Medulla oblongata (tissue), 1 donor: ENCODE measurements at regions not wholly inside any gene's neighbourhood (a gene's known extent, or its start where the extent isn't known, plus 50 kb on each side); places are given as distances from the start of the nearest gene placed in this dataset.

Experiments used
- DNase-seq: peaks from one replicate; pipeline ENCODE4 v3.0.0-alpha.2; 2015; ENCODE audit errors: extremely low spot score

DNA sequence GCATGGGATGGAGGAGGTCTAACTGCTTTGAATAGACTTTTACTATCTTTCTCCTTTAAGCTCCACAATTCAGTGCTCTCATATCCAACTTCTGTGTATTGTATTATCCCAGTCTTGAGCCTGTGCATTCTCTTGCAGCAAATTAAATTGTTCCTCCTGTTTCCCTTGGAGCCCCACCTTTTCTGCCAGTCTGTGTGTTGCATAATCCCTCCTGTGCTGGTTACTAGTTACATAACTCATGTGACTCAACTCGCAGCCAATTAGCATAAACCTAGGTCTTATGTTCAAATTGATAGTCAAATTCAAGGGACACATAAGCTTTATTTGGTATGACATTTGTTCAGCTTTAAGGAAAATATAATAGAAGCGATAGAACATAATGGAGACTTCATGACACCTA is 1863.5 kb downstream of the MRPL39 start:
- no peak for DNase-seq

DNA sequence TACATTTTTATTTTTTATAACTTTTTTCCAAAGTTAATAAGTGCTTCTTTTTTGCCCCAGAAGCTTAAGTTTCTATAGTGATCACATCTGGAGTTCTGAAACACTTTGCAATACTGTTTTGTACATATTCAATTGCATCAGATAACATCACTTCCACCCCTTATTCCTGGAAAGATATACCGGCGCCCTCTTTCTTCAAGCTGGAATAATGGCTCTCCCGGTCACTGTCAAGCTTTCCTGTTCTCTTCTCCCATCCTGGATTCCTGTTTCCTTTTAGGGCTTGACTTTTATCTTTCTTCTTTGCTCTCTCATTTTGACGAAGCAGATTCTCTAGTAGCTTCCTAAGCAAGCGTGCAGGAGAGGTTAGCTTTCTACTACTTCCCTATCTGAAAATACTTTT is 1866.8 kb downstream of the MRPL39 start:
- DNase-seq: no peak

DNA sequence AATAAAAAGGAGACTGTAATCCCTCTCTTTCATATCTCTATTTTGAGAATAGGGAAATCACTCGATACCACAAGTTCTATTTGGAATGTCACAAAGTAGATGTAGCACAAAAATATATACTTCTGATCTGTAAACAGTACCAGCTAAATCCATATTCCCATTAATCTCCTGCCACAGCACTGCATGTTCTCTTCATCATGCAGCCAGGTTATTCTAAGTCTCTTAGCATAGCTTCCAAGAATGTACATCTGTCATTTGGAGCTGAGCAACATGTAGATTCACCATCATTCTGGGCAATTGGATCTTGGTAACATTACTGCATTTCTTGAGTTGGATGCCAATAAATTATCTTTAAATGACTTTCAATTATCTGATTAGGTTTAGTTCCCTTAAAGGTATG is 1874.5 kb downstream of the MRPL39 start:
- DNase-seq: no peak

DNA sequence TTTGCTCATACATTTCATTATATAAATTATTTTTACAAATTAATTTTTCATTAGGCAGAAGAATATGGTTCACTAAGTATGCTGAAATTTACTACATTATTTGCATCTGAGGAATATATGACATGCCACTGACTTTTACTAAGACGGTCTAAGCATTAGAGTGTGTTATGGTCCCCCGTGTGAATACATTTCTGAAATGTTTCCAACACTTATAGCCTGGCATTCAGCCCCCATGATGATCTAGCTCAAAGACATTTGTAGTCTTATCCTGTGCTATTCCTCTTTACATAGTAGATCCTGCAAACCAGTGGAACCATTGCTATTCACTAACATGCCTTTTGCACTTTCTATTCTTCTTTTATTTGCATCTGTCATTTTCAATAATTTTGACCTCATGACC is 1878.0 kb downstream of the MRPL39 start:
- DNase-seq: no peak

DNA sequence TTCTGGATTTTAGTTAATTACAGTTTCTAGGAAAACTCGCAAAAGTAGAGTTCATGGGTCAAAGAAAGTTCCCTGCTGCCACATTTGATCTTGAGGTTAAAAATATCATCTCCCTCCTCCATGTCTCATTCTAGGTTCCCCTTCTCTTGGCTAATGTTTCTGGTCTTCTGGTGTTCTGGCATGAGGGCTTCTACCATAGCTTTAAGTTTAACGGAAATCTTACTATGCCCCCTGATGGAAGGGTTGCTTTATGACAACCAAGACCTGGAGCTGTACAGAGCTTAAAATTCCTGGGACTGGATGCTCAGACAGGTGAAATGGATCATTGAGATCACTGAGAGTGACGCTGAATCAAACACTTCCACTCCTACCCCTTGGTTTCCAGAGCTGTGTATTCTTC is 1881.7 kb downstream of the MRPL39 start:
- DNase-seq: no peak

DNA sequence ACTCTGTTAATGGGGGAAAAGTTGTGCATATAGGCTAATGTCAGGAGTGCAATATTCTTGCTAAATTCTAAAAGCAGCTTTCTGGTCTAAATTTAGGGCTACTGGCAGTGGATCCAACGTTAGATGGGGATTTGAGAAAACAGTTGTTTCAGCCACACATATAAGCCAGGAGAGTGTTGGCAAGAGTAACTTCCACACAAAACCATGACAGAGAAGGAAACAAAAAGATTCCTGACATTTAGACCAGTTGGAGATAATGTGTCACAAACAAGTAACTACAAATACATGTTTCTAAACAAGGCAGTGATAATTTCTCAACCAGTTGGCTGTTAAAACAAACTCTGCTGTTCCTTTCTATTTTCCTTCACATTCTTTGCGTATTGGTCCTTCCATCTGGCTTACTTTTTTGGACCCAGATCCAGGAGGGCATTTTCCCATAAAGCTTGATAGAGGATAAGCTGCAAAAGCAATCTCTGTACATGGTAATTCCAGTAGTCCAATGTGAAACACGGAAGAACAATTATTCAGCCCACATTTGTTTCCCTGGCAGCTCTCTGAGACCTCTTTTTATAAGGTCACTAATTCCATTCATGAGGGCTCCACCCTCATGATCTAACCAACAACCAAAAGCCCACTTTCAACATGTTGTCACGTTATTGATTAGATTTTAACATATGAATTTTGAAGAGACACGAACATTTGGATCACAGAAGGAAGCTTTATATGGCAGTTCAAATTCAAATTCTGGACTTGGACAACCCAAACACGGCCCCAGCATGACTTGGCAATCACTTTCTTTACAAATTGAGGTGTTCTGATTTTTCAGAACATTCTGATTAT is 1888.6 kb downstream of the MRPL39 start:
- no peak for DNase-seq

DNA sequence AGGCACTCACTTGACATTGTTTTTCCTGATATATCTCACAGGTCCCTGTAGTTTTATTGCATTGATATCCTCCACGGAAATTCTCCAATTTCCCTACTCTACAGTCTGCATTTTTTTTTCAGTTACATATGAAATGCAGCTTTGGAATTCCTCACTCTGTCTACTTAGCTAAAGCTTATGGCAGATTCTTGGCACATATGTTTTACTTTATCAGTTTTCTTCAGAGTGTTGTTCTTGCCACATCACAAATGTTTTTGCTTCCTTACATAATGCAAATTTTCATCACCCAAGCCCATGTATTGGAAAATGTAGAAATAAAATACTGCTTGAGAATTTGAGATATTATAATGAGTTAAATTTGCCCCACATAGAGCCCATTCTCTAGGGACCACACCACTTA is 1895.1 kb downstream of the MRPL39 start:
- DNase-seq: no peak

DNA sequence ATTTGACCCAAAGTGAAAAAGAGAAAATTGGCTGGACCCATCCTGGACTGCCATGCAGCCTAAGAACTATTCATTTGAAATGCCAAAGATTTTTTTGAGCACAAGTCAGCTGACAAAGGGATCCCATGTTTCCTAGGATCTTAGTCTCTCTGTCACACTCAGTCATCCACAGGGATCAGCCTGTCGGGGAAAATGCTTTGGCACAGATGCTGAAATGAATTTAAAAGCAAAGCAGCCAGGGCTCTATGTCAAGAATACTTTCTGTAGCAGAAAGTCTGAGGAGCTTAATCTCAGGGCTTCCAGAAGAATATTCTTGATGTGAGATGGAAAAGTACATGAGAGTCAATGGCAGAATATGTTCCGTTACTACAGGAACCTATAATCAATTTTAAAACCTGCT is 1900.8 kb downstream of the MRPL39 start:
- DNase-seq: no peak

DNA sequence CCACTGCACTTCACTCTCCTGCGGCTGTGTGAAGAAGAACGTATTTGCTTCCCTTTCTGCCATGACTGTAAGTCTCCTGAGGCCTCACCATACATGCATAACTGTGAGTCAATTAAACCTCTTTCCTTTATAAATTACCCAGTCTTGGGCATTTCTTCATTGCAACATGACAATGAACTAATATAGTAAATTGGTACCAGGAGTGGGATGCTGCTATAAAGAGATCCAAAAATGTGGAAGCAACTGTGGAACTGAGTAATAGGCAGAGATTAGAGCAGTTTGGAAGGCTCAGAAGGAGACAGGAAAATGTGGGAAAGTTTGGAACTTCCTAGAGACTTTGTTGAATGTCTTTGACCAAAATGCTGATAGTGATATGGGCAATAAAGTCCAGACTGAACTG is 1907.9 kb downstream of the MRPL39 start:
- DNase-seq: no peak

DNA sequence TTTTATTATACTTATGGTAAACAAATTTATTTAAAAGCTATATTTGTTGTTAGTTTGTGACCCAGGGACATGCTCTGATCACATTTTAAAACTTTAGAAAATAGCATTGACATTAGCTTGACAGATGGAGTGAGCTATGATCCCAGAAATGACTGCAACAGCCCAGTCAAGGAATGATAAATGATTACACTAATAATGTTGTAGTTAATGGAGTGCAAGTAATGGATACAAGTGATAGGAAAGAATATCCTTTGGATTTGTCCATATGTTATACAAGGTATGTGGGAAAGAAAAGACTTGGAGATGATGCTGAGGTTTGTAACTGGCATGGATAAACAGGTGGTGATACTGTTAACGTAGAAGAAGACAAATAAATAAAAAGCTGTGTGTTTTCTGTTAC is 1908.7 kb downstream of the MRPL39 start:
- DNase-seq: no peak

DNA sequence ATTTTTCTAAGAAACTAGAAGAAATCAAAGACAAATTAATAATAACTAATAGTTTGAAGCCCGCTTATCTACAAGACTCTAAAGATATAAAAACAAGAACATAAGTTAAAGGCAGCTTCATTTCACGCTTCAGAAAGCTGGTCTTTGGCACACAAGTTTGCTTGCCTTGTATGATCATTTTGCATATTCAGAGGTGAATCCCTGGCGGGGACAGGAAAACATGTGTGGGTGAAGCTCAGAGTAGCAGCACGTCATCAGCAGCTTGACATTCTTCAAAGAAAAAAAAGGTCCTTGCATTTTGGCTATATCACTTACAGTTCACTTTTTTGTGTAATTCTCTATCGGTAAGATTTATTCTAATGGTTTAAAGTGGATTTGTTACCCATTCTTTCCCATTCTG is 1911.8 kb downstream of the MRPL39 start:
- no peak for DNase-seq

DNA sequence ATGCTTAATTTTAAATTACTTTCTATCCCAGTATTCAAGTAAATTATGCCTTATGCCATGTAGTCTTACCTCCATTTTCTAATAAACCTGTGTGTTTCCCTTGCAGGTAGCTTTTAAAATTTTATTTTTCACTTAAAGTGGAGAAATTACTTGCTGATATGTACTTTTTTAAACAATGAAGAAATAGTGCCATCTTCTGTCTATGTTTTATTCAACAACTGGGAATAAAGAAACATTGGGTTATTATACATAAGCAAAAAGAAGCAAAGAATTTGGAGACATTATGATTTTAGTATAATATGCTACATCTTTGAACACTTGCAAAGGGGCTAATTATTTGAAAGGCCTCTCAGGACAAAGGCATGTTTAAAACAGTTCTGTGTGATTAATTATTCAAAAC is 1912.9 kb downstream of the MRPL39 start:
- no peak for DNase-seq

DNA sequence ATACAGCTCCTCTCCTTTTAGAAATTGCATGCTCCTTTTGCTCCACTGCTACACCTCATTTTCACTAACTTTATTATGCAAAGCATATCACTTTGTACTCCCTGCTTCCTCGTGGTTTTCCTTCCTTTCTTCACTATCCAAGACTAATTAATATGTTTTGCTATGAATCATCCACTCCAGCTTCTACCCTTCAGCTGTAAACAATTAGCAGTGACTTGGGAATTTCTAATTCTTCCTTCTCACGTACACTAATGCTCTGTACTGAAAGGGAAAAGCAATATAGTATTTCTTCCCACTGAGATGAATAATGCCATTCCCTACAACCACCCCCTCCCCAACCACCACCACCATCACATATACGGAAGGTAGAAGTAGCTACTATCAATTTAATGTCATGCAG is 1917.0 kb downstream of the MRPL39 start:
- DNase-seq: no peak

DNA sequence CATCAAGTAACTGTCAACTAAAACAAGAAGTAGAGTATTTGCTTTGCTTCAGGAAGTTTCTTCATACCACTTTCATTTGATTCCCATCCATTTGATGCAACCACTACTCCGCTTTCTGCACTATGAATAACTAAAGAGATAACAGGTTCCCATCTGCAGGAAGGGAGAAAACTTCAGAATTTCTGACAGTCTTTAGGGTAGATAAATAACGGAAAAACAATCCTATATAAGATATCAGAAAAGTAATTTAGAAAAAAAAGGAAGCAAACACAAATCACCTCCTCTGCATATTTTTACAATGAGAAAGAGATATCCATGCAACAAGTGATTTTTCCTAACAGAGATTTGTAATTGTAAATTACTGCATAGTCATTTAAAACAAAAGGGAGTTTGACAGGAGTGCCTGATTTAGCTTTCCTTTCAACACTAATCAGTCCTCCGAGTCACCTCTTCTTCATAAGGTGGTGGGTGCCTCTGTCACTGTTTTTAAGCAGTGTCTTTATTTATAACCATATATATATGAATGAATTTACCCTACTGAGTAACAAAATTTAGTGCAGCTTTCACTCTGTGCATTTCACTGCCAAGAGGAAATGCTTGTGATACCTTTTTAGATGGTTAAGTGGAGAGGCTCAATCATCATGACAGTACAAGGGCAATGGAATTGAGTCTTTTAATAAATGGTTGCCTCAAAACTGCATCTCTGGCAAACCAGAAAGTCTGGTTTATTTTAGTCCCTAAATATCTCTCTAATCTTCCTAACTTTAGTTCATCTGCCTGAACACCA is 1920.4 kb downstream of the MRPL39 start:
- DNase-seq: no peak

DNA sequence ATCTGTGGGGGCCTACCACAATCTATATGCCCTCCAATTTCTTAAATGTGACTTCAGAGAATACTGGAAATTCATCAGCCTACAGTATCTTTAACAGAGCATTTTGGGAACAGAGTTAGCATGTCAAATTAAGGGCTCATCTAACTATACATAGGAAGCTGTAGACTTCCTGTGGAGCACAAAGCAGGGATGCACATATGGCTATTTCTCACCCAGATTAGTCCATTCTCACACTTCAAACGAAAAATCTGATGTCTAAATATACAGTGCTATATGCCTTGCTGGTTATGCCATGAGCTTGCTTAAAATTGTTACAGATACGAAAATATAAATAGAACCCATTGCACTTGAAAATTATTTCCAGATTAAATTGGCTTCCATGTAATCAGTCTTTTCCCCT is 1922.8 kb downstream of the MRPL39 start:
- no peak for DNase-seq

DNA sequence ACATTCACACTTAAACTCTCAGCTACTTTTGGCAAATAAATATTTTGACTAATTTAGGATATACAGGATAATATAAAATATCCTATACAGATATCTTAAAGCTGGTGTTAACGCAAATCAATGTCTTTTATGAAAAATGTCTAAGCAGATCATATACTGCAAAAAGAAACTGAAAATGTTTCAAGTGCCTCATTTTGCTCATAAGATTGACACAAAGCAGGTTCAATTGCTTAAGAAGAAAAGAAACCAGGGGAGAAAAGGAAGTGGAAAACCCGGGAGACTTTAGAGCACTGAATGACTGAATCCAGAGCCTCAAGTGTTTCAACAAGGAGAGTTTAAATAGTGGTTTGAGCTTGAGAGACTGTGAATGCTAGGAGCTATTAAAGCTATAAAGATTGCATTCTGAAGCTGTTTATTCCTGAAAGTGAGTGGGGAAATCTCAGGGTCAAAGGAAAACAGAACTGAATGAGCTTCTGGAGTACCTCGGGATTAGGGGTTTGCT is 1943.0 kb downstream of the MRPL39 start:
- no peak for DNase-seq

DNA sequence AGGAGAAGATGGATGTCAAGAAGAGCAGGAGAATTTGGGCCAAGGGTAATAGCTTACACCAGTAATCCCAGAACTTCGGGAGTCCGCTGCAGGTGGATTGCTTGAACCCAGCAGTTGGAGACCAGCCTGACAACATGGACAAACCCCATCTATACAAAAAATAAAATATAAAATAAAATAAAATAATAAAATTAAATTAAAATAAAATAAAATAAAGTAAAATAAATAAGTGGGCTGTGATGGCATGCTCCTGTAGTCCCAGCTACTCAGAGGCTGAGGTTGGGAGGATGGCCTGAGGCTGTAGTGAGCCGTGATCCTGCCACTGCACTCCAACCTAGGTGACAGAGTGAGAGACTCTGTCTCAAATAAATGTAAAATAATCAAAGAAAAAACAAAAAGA is 1946.7 kb downstream of the MRPL39 start:
- DNase-seq: no peak

DNA sequence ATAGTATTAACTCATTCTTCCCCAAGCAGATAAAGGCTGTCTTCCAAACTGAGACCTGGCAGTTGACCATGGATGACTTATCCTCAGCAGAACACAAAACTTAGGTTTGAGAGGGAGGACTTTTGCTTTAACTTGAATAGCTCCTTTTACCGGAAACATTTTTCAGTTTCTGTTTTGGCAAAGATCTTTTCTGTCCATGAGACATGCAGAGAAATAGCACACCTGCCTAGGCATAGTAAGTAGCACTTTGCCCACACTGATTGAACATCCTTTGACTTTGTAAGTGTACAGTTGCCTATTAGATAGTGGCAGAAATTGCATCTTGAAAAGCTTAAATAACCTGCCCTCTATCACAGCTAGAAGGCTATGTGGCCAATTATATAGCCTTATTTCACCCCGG is 1962.5 kb downstream of the MRPL39 start:
- DNase-seq: no peak

DNA sequence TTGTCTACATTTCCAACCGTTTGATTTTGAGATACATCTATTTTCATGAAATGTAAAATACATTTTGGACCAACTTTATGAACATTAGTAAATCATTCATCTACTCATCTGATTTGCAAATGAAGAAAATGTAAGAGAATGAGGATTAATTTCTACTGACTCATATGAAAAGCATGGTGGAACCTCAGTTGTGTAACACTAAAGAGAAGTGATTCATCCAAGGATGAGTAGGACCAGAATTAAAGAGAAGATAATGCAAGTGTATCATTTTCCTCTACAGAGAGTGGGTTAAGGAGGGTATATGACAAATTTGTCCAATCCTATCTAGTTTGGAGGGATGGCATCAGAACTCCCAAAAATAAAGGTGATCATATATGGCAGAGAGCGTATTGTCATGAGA is 1967.6 kb downstream of the MRPL39 start:
- no peak for DNase-seq

DNA sequence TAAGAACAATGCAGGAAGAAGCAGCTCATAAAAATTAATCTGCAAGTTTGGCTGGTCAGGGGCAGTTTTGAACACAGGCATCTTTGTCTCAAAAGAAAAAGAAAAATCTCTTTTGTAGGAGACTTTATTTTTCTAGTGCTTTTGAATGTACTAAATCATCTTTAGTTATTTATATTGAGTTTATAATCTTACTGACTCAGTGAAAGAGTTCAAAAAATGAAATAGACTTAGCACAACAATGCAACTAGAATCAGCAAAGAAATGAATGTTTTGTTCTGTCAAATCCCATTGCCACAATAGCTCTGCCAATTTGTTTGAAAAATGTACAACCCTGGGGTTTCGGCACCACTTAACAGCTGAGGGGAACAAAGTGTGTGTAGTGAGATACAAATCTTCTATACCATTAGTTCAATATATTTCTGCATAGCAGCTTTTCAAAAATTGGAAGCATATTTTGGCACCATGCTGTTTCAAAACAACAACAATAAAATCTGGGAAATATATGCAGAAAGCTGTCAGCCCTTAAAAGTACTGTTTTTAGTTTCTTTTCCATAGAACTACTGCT is 1969.1 kb downstream of the MRPL39 start:
- DNase-seq: no peak

DNA sequence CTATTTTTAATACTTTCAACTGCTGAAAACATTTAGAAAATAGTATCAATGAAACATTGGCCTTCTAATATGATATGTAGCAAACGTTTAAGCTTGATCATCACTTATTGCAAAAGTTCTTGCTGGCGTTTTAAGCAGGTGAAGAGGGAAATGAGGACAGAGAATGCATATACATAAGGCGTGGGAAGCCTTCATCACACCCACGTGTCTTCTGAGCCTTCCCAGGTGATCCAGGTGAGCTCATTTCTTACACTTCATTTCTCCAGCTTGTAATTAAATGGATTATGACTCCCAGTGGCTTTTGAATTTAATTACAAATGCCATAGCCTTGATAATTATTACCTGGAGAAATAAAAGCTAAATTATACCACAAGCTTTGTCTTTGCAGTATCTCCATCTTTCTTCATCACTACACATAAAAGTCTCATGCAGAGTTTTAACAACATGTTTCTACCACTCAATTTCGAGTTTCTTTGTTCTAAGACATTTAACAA is 1973.8 kb downstream of the MRPL39 start:
- no peak for DNase-seq

DNA sequence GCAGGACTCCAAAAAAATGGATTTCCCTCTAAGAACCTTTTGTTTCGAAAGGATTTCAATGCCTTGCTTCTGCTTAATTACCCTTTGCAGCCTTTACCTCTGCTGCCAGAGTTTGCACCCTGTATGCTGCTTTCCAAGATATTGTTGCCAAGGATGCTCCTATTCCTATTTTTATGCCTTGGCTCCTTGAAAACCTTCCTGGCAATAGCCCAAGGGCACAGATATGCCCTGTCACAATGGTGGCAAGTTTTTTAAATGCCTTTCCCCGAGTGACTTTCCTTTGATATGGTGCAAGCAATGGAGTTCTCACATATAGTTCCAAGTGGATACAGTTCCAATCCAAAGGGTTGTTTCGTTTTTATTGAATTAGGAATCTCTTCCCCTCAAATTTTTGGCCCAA is 1983.0 kb downstream of the MRPL39 start:
- no peak for DNase-seq

DNA sequence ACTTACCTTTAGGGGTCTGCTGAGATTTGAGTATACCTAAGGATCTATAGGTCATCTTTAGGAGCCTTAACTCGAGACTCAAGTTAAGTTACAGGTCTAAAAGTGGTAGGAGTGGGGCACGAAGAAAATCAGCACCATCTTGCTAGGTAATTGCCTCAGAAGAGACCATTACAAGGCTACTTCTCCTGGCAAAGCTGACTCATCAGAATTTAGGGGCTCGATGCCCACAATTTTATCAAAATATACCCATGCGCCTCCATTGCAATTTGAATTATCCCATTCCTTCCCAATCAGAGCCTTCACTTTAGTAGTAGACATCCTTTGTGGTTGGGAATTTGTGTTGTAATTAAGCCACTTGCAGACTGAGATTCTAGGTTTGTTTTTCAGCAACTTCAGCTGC is 1994.3 kb downstream of the MRPL39 start:
- no peak for DNase-seq
